Right lobe of liver (tissue), 4 donors: ENCODE measurements at regions not wholly inside any gene's neighbourhood (a gene's known extent, or its start where the extent isn't known, plus 50 kb on each side); places are given as distances from the start of the nearest gene placed in this dataset.

Experiments used
- POLR2A ChIP-seq: fragments of 450-650 bp; IDR thresholded peaks from one replicate; pipeline ENCODE4 v1.6.1; 2017; ENCODE audit warnings: antibody characterized with exemption, mild to moderate bottlenecking
- TF ChIP-seq, protein P1 (sequence below), 4 donors: fragments of 200-600 bp in 3 of 4; fragments of 450-650 bp in 1 of 4; IDR thresholded peaks; one replicate each; pipeline versions ENCODE4 v1.5.1 to v1.8.0; 2016 to 2022; ENCODE audit warnings: antibody characterized with exemption in 4 of 4, mild to moderate bottlenecking in 2 of 4
- donor health status: DM: no; HTN: no; CAD: no.
- donor health status: DM: no; HTN: no; CAD: no.
- donor health status: DM: no; HTN: yes; CAD: no.

DNA sequence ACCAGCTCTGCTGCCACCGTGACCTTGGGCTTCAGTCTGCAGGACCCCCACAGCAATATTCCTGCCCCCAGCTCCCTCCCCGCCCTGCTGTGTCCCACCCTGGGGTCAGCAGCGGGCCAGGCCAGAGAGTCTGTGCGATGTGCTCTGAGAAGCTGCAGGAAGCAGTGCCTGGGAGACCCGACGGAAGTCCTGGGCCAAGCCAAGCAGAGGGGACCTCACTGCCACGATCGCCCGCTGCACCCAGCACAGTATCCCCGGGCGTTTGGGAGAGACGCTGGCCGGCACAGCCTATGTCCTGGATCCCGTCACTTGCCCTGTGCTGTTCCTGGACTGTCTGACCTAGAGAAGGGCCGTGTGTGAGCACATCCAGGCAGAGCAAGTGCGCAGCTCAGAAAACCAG lies 106.6 kb upstream of the TTC34 start:
- no peak for TF ChIP-seq POLR2A
- TF ChIP-seq, protein P1, sequence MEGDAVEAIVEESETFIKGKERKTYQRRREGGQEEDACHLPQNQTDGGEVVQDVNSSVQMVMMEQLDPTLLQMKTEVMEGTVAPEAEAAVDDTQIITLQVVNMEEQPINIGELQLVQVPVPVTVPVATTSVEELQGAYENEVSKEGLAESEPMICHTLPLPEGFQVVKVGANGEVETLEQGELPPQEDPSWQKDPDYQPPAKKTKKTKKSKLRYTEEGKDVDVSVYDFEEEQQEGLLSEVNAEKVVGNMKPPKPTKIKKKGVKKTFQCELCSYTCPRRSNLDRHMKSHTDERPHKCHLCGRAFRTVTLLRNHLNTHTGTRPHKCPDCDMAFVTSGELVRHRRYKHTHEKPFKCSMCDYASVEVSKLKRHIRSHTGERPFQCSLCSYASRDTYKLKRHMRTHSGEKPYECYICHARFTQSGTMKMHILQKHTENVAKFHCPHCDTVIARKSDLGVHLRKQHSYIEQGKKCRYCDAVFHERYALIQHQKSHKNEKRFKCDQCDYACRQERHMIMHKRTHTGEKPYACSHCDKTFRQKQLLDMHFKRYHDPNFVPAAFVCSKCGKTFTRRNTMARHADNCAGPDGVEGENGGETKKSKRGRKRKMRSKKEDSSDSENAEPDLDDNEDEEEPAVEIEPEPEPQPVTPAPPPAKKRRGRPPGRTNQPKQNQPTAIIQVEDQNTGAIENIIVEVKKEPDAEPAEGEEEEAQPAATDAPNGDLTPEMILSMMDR (IDR thresholded peaks at IDR 0.05): no peak
